Renal cortex interstitium (tissue), 11 donors: ENCODE measurements at regions not wholly inside any gene's neighbourhood (a gene's known extent, or its start where the extent isn't known, plus 50 kb on each side); places are given as distances from the start of the nearest gene placed in this dataset.
"Not testable (repeated sequence)": the region's sequence is repeated elsewhere in the genome, so short reads cannot be mapped to it uniquely, and the experiment has no call there.

Experiments used
- DNase-seq, 11 donors: peaks; one replicate each; pipeline ENCODE4 v3.0.0-alpha.2; 2013; ENCODE audit warnings: low read depth in 9 of 11, low spot score in 4 of 11; ENCODE audit errors: extremely low read depth in 1 of 11

DNA sequence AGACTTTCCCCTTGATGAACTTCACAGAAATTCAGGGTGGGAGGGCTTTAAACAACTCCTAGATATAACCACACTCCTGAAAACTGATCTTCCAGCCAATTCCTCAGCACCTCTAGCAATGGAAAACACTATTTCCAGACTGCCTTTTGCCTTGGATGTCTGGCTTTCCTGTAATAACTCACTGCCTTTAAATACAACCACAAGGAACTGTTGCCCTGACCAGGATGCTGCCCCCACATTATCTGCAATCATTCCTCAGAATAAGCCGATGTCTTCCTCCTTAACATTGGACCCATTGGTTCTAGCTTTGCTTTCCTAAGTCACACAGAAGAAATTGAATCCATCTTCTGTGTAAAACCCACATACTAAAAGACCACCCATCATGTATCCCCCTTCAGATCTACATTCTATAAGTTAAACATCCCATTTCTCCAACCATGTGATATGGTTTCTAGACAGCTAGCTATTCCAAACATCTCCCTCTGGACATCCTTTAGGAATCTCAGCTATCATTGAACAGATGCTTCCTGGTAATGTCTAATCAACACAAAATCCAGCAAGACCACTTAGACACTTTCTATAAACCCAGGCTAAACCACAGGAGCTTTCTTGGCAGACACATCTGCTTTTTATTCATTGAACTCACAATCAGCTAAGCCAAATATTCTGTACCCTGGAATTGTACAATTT lies 95.9 kb upstream of the KCNQ5 start:
- DNase-seq, result no peak

GRCh38 chr6:72530152-72530551 lies 91.7 kb upstream of the KCNQ5 start:
- DNase-seq, result no peak

- no peak for DNase-seq
These were observed 91.1 kb upstream of the KCNQ5 start for GRCh38 chr6:72530750-72531149.

DNA sequence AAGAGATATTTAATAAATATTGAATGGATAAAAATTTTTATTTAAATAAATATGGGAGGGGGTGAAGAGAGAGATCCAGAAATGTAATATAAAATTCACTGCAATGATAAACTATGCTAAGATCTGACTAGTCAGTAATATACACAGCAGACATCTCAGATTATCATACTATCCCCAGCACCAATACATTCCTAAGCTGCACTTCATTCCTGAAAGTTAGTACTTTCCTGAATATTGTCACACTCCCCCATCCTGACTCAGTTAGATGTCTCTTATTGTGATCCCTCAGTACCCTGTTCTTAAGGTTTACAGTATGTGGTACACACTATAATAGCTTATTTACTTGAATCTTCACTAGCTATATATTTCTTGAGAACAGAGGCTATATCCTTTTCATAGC lies 88.3 kb upstream of the KCNQ5 start:
- DNase-seq, result no peak

DNA sequence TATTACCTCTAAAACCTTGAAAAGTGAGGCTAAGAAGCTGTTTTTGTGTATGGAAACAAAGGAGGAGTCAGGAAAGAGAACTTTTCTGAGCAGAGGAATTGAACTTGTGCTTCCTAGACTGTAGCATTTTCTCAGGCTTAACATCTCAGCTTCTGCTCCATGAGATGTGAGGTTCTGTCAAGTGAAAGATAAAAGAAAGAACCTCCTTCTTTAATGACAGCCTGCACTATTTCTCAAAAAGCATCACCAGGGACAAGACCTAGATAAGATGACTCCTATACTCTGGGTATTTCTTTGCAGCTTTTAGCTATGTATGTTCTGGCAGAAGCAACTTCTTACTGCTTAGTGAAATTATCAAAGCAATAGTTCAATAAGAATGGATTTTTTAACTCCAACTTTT lies 87.6 kb upstream of the KCNQ5 start:
- no peak for DNase-seq

DNA sequence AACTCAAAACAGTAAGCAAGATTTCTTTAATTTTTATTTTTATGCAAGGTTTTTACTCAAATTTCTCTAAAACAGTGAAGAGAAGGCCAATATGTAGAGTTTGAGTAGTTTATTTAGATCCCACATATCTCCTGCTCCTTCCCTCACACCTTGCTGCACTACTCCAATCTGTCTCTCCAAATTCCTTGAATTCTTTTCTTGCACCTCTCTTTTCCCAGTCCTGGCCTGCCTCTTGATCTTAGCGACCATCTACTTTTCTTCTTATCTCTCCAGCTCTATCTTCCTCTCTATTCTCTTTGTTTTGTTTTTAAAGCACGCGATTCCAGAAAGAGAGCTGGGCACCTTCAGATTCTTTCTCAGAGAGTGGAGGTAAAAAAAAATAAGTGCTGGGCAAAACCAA lies 86.7 kb upstream of the KCNQ5 start:
- DNase-seq, result no peak

DNA sequence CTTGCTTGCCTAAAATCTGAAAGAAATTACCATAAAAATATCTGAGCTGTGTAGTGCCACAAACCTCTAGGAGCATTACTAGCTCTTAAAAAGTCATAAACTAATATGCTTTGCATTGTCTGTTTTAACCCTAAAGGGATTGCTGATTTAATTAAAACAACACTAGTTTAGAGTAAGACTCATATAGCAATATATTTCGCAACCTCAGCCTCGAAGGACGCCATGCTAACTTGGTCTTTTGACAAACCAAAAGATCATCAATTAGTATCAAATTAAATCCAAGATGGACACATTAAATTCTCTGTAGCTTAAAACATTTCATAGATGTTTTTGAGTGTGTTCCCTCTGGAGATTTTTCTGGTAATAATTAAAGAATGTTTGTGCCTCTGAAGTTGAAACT lies 74.8 kb upstream of the KCNQ5 start:
- DNase-seq, result no peak

GRCh38 chr6:72551470-72551869 lies 70.4 kb upstream of the KCNQ5 start:
- DNase-seq, result no peak

GRCh38 chr6:72552938-72553337 lies 68.9 kb upstream of the KCNQ5 start:
- no peak for DNase-seq

GRCh38 chr6:72553531-72554511 lies 68.0 kb upstream of the KCNQ5 start:
- no peak for DNase-seq

- peak in 1 of 11 donors; percentile 0 for DNase-seq
These were observed 67.1 kb upstream of the KCNQ5 start for GRCh38 chr6:72554761-72555221.

DNA sequence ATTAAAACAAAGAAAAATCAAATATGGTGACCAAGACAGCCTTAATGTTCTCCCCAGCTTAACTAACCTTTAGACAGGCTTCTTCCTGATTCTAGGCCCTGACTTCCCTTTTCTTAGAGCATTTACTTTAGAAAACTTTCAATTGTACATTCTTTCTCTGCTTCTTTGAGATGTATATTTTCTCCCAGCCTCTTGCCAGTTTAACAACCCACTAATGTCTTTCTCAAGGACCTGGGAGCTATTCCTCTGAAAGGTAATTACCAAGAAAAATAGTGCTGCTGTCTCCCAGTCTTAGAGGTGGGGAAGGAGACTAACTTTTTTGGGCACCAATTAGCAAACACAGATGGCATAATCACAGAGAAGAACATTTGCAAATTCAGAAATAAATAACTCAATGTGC lies 62.8 kb upstream of the KCNQ5 start:
- no peak for DNase-seq

DNA sequence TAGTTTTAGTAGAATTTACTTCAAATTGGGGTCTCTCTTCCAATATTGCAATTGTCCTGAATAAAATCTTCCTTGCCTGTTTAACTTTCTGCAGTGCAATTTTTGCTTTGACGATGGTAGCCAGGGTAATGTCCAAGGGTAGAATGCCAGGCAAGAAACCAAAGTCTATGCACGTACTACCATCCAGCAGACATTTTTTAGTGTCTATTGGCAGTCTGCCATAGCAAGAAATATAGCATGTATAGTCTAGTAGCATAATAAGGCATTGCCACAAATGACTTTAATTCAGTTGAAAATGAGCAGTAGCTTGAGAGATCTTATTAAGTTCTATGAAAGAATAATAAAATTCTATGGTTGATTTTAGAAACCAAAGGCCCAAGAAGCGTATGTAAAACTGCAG lies 62.3 kb upstream of the KCNQ5 start:
- DNase-seq, result no peak

- DNase-seq, result no peak
These were observed 60.9 kb upstream of the KCNQ5 start for GRCh38 chr6:72560721-72561593.

- no peak for DNase-seq
These were observed 60.2 kb upstream of the KCNQ5 start for GRCh38 chr6:72561629-72562028.

DNA sequence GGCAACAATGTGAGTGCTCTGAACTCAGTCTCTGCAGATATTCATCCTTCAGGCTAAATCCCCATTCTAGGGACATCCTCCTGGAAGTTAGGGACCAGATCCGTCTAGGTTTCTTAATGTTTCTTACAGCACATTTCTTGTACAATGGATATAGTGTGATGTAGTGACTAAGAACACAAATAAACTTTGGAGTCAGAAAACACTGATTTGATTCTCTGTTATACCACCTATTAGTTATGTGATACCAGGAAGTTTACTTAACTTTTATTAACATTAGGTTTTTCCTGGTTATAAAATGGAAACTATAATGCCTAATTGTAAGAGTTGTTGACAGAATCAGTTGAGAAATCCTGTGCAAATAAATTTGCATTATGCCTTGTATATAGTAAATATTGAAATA lies 57.6 kb upstream of the KCNQ5 start:
- DNase-seq, result no peak

GRCh38 chr6:72571993-72572392 lies 49.9 kb upstream of the KCNQ5 start:
- DNase-seq, result not testable (repeated sequence)
